ENCODE measurements at regions not wholly inside any gene's neighbourhood (a gene's known extent, or its start where the extent isn't known, plus 50 kb on each side); places are given as distances from the start of the nearest gene placed in this dataset.

- DNase-seq = no peak
- no peaks in the 10 kb centered on the region for H3K36me3 ChIP-seq (replicated peaks in 1 of 2; ENCODE audit: control insufficient read depth in 1 of 2, insufficient read depth in 2 of 2, low read length in 2 of 2)
- H3K9ac ChIP-seq (ENCODE audit: insufficient read depth, low read length, poor library complexity, severe bottlenecking) = no peak overlapping the region
- H3K27me3 ChIP-seq (ENCODE audit: control insufficient read depth in 2 of 2, insufficient read depth in 2 of 2, low read length in 2 of 2) = no peaks in the 10 kb centered on the region
- H3K4me3 Mint-ChIP-seq = no peak overlapping the region
- intact Hi-C loops (cut with micrococcal nuclease) = no loop called here
- no peaks in the 10 kb centered on the region for H3K27me3 Mint-ChIP-seq (ENCODE audit: low read depth in 3 of 3)
- H3K4me1 Mint-ChIP-seq = peaks cover 5% of the 10 kb centered on the region
- peaks cover 0 to 8% (median 4%) of the 10 kb centered on the region in 7 donors for H3K9me3 Mint-ChIP-seq
- H3K27ac Mint-ChIP-seq = no peak overlapping the region
- H3K4me2 ChIP-seq (replicated peaks; ENCODE audit: extremely low read depth, low read length, poor library complexity, severe bottlenecking) = no peak overlapping the region
- no peak overlapping the region for H3K27ac ChIP-seq (ENCODE audit: low read depth in 1 of 2, low read length in 2 of 2)
- no peaks in the 10 kb centered on the region for H3K36me3 Mint-ChIP-seq
- H3K9me3 ChIP-seq (replicated peaks in 1 of 2; ENCODE audit: control insufficient read depth in 1 of 2, insufficient read depth in 1 of 2, low read length in 2 of 2) = peaks cover 0 to 7% of the 10 kb centered on the region in 2 donors
- TF ChIP-seq CTCF (IDR thresholded peaks at IDR 0.05) = no peak
- no peaks in the 10 kb centered on the region for H3K79me2 ChIP-seq (ENCODE audit: insufficient read depth, low read length)
- H4K20me1 ChIP-seq (ENCODE audit: insufficient read depth, low read length) = no peaks in the 10 kb centered on the region
- H3K4me1 ChIP-seq (ENCODE audit: control insufficient read depth in 1 of 2, insufficient read depth in 2 of 2, low read length in 2 of 2) = no peaks in the 10 kb centered on the region
- 93% methylated on average over 2 of the region's 6 CpGs for WGBS (ENCODE audit: insufficient coverage)
- no peak overlapping the region for H3K4me3 ChIP-seq (replicated peaks in 1 of 3; ENCODE audit: low read depth in 2 of 3, low read length in 3 of 3)
- H2AFZ ChIP-seq (ENCODE audit: insufficient read depth, low read depth, low read length, poor library complexity, severe bottlenecking) = no peak overlapping the region
Measured at GRCh38 chr6:71134929-71135642, 153.5 kb upstream of the OGFRL1 start.

GRCh38 chr6:71137973-71138372 lies 150.6 kb upstream of the OGFRL1 start:
- intact Hi-C loops (cut with micrococcal nuclease) = no loop called here
- DNase-seq = no peak
- Mint-ChIP-seq H3K4me1 (peaks cover 5% of the 10 kb centered on the region), H3K4me3 (no peak overlapping the region), H3K9me3 (peaks cover 0 to 15% (median 9%) of the 10 kb centered on the region in 7 donors), H3K27me3 (ENCODE audit: low read depth in 3 of 3) (no peaks in the 10 kb centered on the region), H3K27ac (no peak overlapping the region), H3K36me3 (no peaks in the 10 kb centered on the region)
- Histone ChIP-seq H3K36me3 (replicated peaks in 1 of 2; ENCODE audit: control insufficient read depth in 1 of 2, insufficient read depth in 2 of 2, low read length in 2 of 2) (no peaks in the 10 kb centered on the region), H3K4me3 (replicated peaks in 1 of 3; ENCODE audit: low read depth in 2 of 3, low read length in 3 of 3) (no peak overlapping the region), H3K27ac (ENCODE audit: low read depth in 1 of 2, low read length in 2 of 2) (no peak overlapping the region), H3K27me3 (ENCODE audit: control insufficient read depth in 2 of 2, insufficient read depth in 2 of 2, low read length in 2 of 2) (no peaks in the 10 kb centered on the region), H3K9ac (ENCODE audit: insufficient read depth, low read length, poor library complexity, severe bottlenecking) (no peak overlapping the region), H3K4me2 (replicated peaks; ENCODE audit: extremely low read depth, low read length, poor library complexity, severe bottlenecking) (no peak overlapping the region), H3K4me1 (ENCODE audit: control insufficient read depth in 1 of 2, insufficient read depth in 2 of 2, low read length in 2 of 2) (no peaks in the 10 kb centered on the region), H4K20me1 (ENCODE audit: insufficient read depth, low read length) (no peaks in the 10 kb centered on the region), H3K79me2 (ENCODE audit: insufficient read depth, low read length) (no peaks in the 10 kb centered on the region), H3K9me3 (replicated peaks in 1 of 2; ENCODE audit: control insufficient read depth in 1 of 2, insufficient read depth in 1 of 2, low read length in 2 of 2) (peaks cover 0 to 7% of the 10 kb centered on the region in 2 donors), H2AFZ (ENCODE audit: insufficient read depth, low read depth, low read length, poor library complexity, severe bottlenecking) (no peak overlapping the region)
- WGBS (ENCODE audit: insufficient coverage) = 100% methylated on average over 1 of the region's 1 CpG
- no peak for TF ChIP-seq CTCF (IDR thresholded peaks at IDR 0.05)
